Endodermal cell (in vitro differentiated cells): ENCODE measurements at regions not wholly inside any gene's neighbourhood (a gene's known extent, or its start where the extent isn't known, plus 50 kb on each side); places are given as distances from the start of the nearest gene placed in this dataset.
A peak's percentile ranks its signal among the peaks of the same experiment; 100 is the strongest.

Source experiments
- DNase-seq: peaks from one replicate; pipeline ENCODE4 v3.0.0-alpha.2; 2017
- H3K27ac ChIP-seq: 2 replicates; pipeline ENCODE4 v1.5.1; 2013; ENCODE audit warnings: mild to moderate bottlenecking, low read depth, low read length, moderate library complexity
- H3K27me3 ChIP-seq: 2 replicates; pipeline ENCODE4 v1.6.1; 2013; ENCODE audit warnings: mild to moderate bottlenecking, low read length, moderate library complexity; ENCODE audit not compliant: insufficient read depth, control insufficient read depth, poor library complexity, severe bottlenecking
- H3K36me3 ChIP-seq: 2 replicates; pipeline ENCODE4 v1.7.0; 2013; ENCODE audit warnings: mild to moderate bottlenecking, low read length, moderate library complexity; ENCODE audit not compliant: control insufficient read depth, insufficient read depth
- H3K4me1 ChIP-seq: one replicate; pipeline ENCODE4 v1.7.0; 2013; ENCODE audit warnings: low read length; ENCODE audit not compliant: control insufficient read depth, insufficient read depth
- H3K4me3 ChIP-seq: 2 replicates; pipeline ENCODE4 v1.5.1; 2013; ENCODE audit warnings: mild to moderate bottlenecking, low read length, moderate library complexity
- H3K9ac ChIP-seq: 2 replicates; pipeline ENCODE4 v1.6.1; 2013; ENCODE audit warnings: mild to moderate bottlenecking, low read length, moderate library complexity; ENCODE audit not compliant: poor library complexity, severe bottlenecking; ENCODE audit errors: extremely low read depth
- H3K9me3 ChIP-seq: 2 replicates; pipeline ENCODE4 v1.6.1; 2013; ENCODE audit warnings: mild to moderate bottlenecking, low read length, moderate library complexity; ENCODE audit not compliant: control insufficient read depth
- H3K27ac Mint-ChIP-seq: 2 replicates; pipeline ENCODE4 v1.8.0; 2020; ENCODE audit warnings: mixed read lengths
- H3K27me3 Mint-ChIP-seq: 2 replicates; pipeline ENCODE4 v1.8.0; 2021; ENCODE audit warnings: mild to moderate bottlenecking, mixed read lengths; ENCODE audit not compliant: insufficient read depth
- H3K36me3 Mint-ChIP-seq: 2 replicates; pipeline ENCODE4 v1.8.0; 2020; ENCODE audit warnings: low read depth, mixed read lengths
- H3K4me1 Mint-ChIP-seq: 2 replicates; pipeline ENCODE4 v1.8.0; 2020; ENCODE audit warnings: mixed read lengths
- H3K4me3 Mint-ChIP-seq: 2 replicates; pipeline ENCODE4 v1.8.0; 2020; ENCODE audit warnings: mild to moderate bottlenecking, moderate library complexity, mixed read lengths
- H3K9me3 Mint-ChIP-seq: 2 replicates; pipeline ENCODE4 v1.8.0; 2020; ENCODE audit warnings: mild to moderate bottlenecking, mixed read lengths
- CTCF ChIP-seq: fragments of 200-600 bp; sonication (generic); conservative IDR thresholded peaks from 2 replicates; pipeline ENCODE4 v1.5.0; 2021; ENCODE audit warnings: antibody characterized with exemption, mild to moderate bottlenecking
- WGBS, 2 experiments: methylation state at CpG; one replicate each; pipeline versions ENCODE4 v1.1.5 to v1.1.7; 2013; ENCODE audit warnings: missing lambda C conversion rate in 2 of 2, mixed read lengths in 1 of 2; ENCODE audit not compliant: insufficient coverage in 1 of 2, insufficient read length in 1 of 2; 5-methylcytosine and 5-hydroxymethylcytosine counted together

GRCh38 chr5:116923344-116923743 is 348.7 kb upstream of the SEMA6A start:
- WGBS, 2 experiments, result 66% methylated on average over 2 of the region's 2 CpGs; no CpG with 5 or more reads in 1 of the 2 experiments
- Histone ChIP-seq H3K9ac (no peak overlapping the region), H3K4me1 (no peaks in the 10 kb centered on the region), H3K36me3 (no peaks in the 10 kb centered on the region), H3K4me3 (no peak overlapping the region), H3K27me3 (no peaks in the 10 kb centered on the region), H3K9me3 (no peaks in the 10 kb centered on the region), H3K27ac (no peak overlapping the region)
- Mint-ChIP-seq H3K36me3 (no peaks in the 10 kb centered on the region), H3K4me1 (peaks cover 10% of the 10 kb centered on the region), H3K4me3 (no peak overlapping the region), H3K27ac (no peak overlapping the region), H3K9me3 (no peaks in the 10 kb centered on the region), H3K27me3 (no peaks in the 10 kb centered on the region)
- TF ChIP-seq CTCF, result no peak
- peak; percentile 71 for DNase-seq

GRCh38 chr5:116922532-116922931 is 347.9 kb upstream of the SEMA6A start:
- no peak for TF ChIP-seq CTCF
- no peaks in the 10 kb centered on the region for H3K9me3 Mint-ChIP-seq
- H3K27me3 Mint-ChIP-seq, result no peaks in the 10 kb centered on the region
- Histone ChIP-seq H3K4me3 (no peak overlapping the region), H3K27ac (no peak overlapping the region), H3K9ac (no peak overlapping the region), H3K36me3 (no peaks in the 10 kb centered on the region), H3K9me3 (no peaks in the 10 kb centered on the region), H3K27me3 (no peaks in the 10 kb centered on the region), H3K4me1 (no peaks in the 10 kb centered on the region)
- H3K4me1 Mint-ChIP-seq, result peaks cover 10% of the 10 kb centered on the region
- DNase-seq, result no peak
- H3K27ac Mint-ChIP-seq, result no peak overlapping the region
- no peak overlapping the region for H3K4me3 Mint-ChIP-seq
- no peaks in the 10 kb centered on the region for H3K36me3 Mint-ChIP-seq

- H3K4me1 Mint-ChIP-seq, result no peaks in the 10 kb centered on the region
Measured at GRCh38 chr5:116914869-116915504, 340.4 kb upstream of the SEMA6A start.

More at GRCh38 chr5:116914869-116915504, 340.4 kb upstream of the SEMA6A start:
- H3K36me3 Mint-ChIP-seq, result no peaks in the 10 kb centered on the region
- Histone ChIP-seq H3K4me1 (no peaks in the 10 kb centered on the region), H3K9me3 (no peaks in the 10 kb centered on the region), H3K36me3 (no peaks in the 10 kb centered on the region), H3K27me3 (no peaks in the 10 kb centered on the region), H3K27ac (no peak overlapping the region), H3K4me3 (no peak overlapping the region), H3K9ac (no peak overlapping the region)
- H3K4me3 Mint-ChIP-seq, result no peak overlapping the region
- no peaks in the 10 kb centered on the region for H3K9me3 Mint-ChIP-seq
- no peaks in the 10 kb centered on the region for H3K27me3 Mint-ChIP-seq
- DNase-seq, result no peak
- WGBS, 2 experiments, result 90 to 100% methylated on average over 2 of the region's 2 CpGs
- no peak for TF ChIP-seq CTCF
- H3K27ac Mint-ChIP-seq, result no peak overlapping the region
